Prostate gland (tissue), 2 donors: ENCODE measurements at regions not wholly inside any gene's neighbourhood (a gene's known extent, or its start where the extent isn't known, plus 50 kb on each side); places are given as distances from the start of the nearest gene placed in this dataset.

Experiments
- DNase-seq: peaks from one replicate; pipeline ENCODE4 v3.0.0-alpha.2; 2019; ENCODE audit warnings: low spot score
- H3K27ac ChIP-seq, 2 donors: fragments of 200-600 bp; sonication (generic); 2 replicates each; pipeline ENCODE4 v1.5.1; 2017 to 2019
- H3K27me3 ChIP-seq: fragments of 200-600 bp; sonication (generic); replicated peaks from 2 replicates; pipeline ENCODE4 v1.5.1; 2019; ENCODE audit not compliant: insufficient read depth
- H3K36me3 ChIP-seq, 2 donors: fragments of 200-600 bp; sonication (generic); 1 replicate in 1 of 2; 2 replicates in 1 of 2; pipeline versions ENCODE4 v1.5.1 to v1.8.1; 2017 to 2019
- H3K4me1 ChIP-seq: fragments of 200-600 bp; sonication (generic); replicated peaks from 2 replicates; pipeline ENCODE4 v1.5.1; 2019
- H3K4me3 ChIP-seq, 2 donors: fragments of 200-600 bp; sonication (generic); 2 replicates each; pipeline ENCODE4 v1.5.1; 2017 to 2019
- H3K9me3 ChIP-seq: fragments of 200-600 bp; sonication (generic); 2 replicates; pipeline ENCODE4 v1.5.1; 2017
- CTCF ChIP-seq, 4 experiments: fragments of 200-600 bp in 2 of 4; fragments of 450-650 bp in 2 of 4; sonication (generic) in 2 of 4; IDR thresholded peaks; 1 replicate in 3 of 4; 2 replicates in 1 of 4; pipeline ENCODE4 v1.5.1; 2016 to 2019; ENCODE audit warnings: antibody characterized with exemption in 4 of 4, mild to moderate bottlenecking in 2 of 4, moderate library complexity in 2 of 4
- POLR2A ChIP-seq: fragments of 450-650 bp; IDR thresholded peaks from one replicate; pipeline ENCODE4 v1.6.1; 2016; ENCODE audit warnings: antibody characterized with exemption, mild to moderate bottlenecking
- POLR2AphosphoS5 ChIP-seq: sonication (generic); formaldehyde crosslinking; IDR thresholded peaks from one replicate; pipeline ENCODE4 v1.6.1; 2017; ENCODE audit warnings: antibody characterized with exemption
- WGBS: methylation state at CpG from one replicate; pipeline ENCODE4 v1.1.5; 2018; 5-methylcytosine and 5-hydroxymethylcytosine counted together
- intact Hi-C: fragments of 100-400 bp; cut with DNase I; formaldehyde crosslinking; loops from one replicate; pipeline ENCODE4 v1.14.2; 2022

GRCh38 chr2:162932416-162932815 lies 93.8 kb upstream of the KCNH7 start:
- no peaks in the 10 kb centered on the region for H3K9me3 ChIP-seq
- intact Hi-C loops, result no loop called here
- H3K4me1 ChIP-seq, result no peaks in the 10 kb centered on the region
- TF ChIP-seq POLR2AphosphoS5 (no peak), POLR2A (no peak), CTCF (IDR thresholded peaks at IDR 0.05) (no peak)
- DNase-seq, result no peak
- no peaks in the 10 kb centered on the region for H3K27me3 ChIP-seq
- H3K27ac ChIP-seq, result no peak overlapping the region
- H3K36me3 ChIP-seq, result no peaks in the 10 kb centered on the region
- H3K4me3 ChIP-seq, result no peak overlapping the region

- H3K27me3 ChIP-seq, result no peaks in the 10 kb centered on the region
- H3K4me3 ChIP-seq, result no peak overlapping the region
- intact Hi-C loops, result no loop called here
- H3K36me3 ChIP-seq, result no peaks in the 10 kb centered on the region
- H3K4me1 ChIP-seq, result no peaks in the 10 kb centered on the region
- DNase-seq, result no peak
- 85% methylated on average over 5 of the region's 5 CpGs for WGBS
- H3K9me3 ChIP-seq, result no peaks in the 10 kb centered on the region
- no peak overlapping the region for H3K27ac ChIP-seq
- TF ChIP-seq CTCF (IDR thresholded peaks at IDR 0.05) (no peak), POLR2AphosphoS5 (no peak), POLR2A (no peak)
Measured at GRCh38 chr2:162929571-162929970, 91.0 kb upstream of the KCNH7 start.

- H3K36me3 ChIP-seq, result no peaks in the 10 kb centered on the region
- no peak for DNase-seq
- H3K9me3 ChIP-seq, result no peaks in the 10 kb centered on the region
- no peak for TF ChIP-seq POLR2A
- no peak for TF ChIP-seq CTCF (IDR thresholded peaks at IDR 0.05)
- TF ChIP-seq POLR2AphosphoS5, result no peak
- no peaks in the 10 kb centered on the region for H3K27me3 ChIP-seq
- no peak overlapping the region for H3K27ac ChIP-seq
- intact Hi-C loops, result no loop called here
- H3K4me3 ChIP-seq, result no peak overlapping the region
- no peaks in the 10 kb centered on the region for H3K4me1 ChIP-seq
- WGBS, result 32% methylated on average over 2 of the region's 2 CpGs
Measured at GRCh38 chr2:162928356-162928755, 89.8 kb upstream of the KCNH7 start.

GRCh38 chr2:162926907-162927306 lies 88.3 kb upstream of the KCNH7 start:
- H3K27me3 ChIP-seq, result no peaks in the 10 kb centered on the region
- H3K9me3 ChIP-seq, result no peaks in the 10 kb centered on the region
- H3K4me1 ChIP-seq, result no peaks in the 10 kb centered on the region
- no peak overlapping the region for H3K4me3 ChIP-seq
- no peak for TF ChIP-seq POLR2A
- no peak for TF ChIP-seq CTCF (IDR thresholded peaks at IDR 0.05)
- TF ChIP-seq POLR2AphosphoS5, result no peak
- H3K36me3 ChIP-seq, result no peaks in the 10 kb centered on the region
- intact Hi-C loops, result no loop called here
- no peak for DNase-seq
- H3K27ac ChIP-seq, result no peak overlapping the region
- 78% methylated on average over 2 of the region's 2 CpGs for WGBS

- no peak for DNase-seq
- no peaks in the 10 kb centered on the region for H3K27me3 ChIP-seq
- intact Hi-C loops, result no loop called here
- no peak for TF ChIP-seq POLR2AphosphoS5
- no peak for TF ChIP-seq POLR2A
- no peak for TF ChIP-seq CTCF (IDR thresholded peaks at IDR 0.05)
- H3K27ac ChIP-seq, result no peak overlapping the region
- H3K4me3 ChIP-seq, result no peak overlapping the region
- 95% methylated on average over 2 of the region's 2 CpGs for WGBS
- H3K36me3 ChIP-seq, result no peaks in the 10 kb centered on the region
- H3K4me1 ChIP-seq, result no peaks in the 10 kb centered on the region
- no peaks in the 10 kb centered on the region for H3K9me3 ChIP-seq
Measured at GRCh38 chr2:162926501-162926900, 87.9 kb upstream of the KCNH7 start.
